K562 (cell line): ENCODE measurements at regions not wholly inside any gene's neighbourhood (a gene's known extent, or its start where the extent isn't known, plus 50 kb on each side); places are given as distances from the start of the nearest gene placed in this dataset.

Experiments
- ARID1B ChIP-seq: fragments of 450-650 bp; IDR thresholded peaks from 2 replicates; pipeline ENCODE4 v1.6.1; 2016; ENCODE audit warnings: antibody characterized with exemption, mild to moderate bottlenecking, inconsistent platforms
- CCNT2 ChIP-seq: IDR thresholded peaks from 2 replicates; pipeline ENCODE4 v1.6.1; 2011; ENCODE audit warnings: borderline replicate concordance, low read depth, mild to moderate bottlenecking, moderate library complexity, mixed read lengths, low read length; ENCODE audit not compliant: insufficient read length; ENCODE audit errors: extremely low read depth
- CHD2 ChIP-seq: IDR thresholded peaks from 2 replicates; pipeline ENCODE4 v1.6.1; 2011; ENCODE audit warnings: low read depth, low read length
- CSDE1 ChIP-seq, 2 experiments: fragments of 450-650 bp; IDR thresholded peaks; 2 replicates each; pipeline ENCODE4 v1.6.1; 2016; ENCODE audit warnings: mild to moderate bottlenecking in 1 of 2
- CTCF ChIP-seq, 3 experiments: IDR thresholded peaks in 2 of 3; conservative IDR thresholded peaks in 1 of 3; 2 replicates each; pipeline ENCODE4 v1.5.1; 2011 to 2012; ENCODE audit warnings: low read length in 3 of 3, mild to moderate bottlenecking in 3 of 3, control low read depth in 2 of 3, improper control_type of control experiment in 1 of 3, inconsistent platforms in 1 of 3, low read depth in 1 of 3, mixed read lengths in 1 of 3, moderate library complexity in 1 of 3; ENCODE audit not compliant: insufficient read depth in 2 of 3
- NCOA1 ChIP-seq: fragments of 450-650 bp; IDR thresholded peaks from 2 replicates; pipeline ENCODE4 v1.6.1; 2016; ENCODE audit warnings: low read depth
- POLR2AphosphoS5 ChIP-seq: IDR thresholded peaks from 2 replicates; pipeline ENCODE4 v1.6.1; 2011; ENCODE audit warnings: mild to moderate bottlenecking, low read depth, low read length, moderate library complexity; ENCODE audit not compliant: control insufficient read depth, insufficient read depth
- RBM39 ChIP-seq: fragments of 200-400 bp; formaldehyde crosslinking; optimal IDR thresholded peaks from 2 replicates; pipeline ENCODE3; 2018; ENCODE audit warnings: low read depth, low read length
- SRSF7 ChIP-seq: fragments of 200-400 bp; formaldehyde crosslinking; optimal IDR thresholded peaks from 2 replicates; pipeline ENCODE3; 2017; ENCODE audit warnings: mild to moderate bottlenecking, low read depth, low read length
- TRIM28 ChIP-seq: fragments of 450-650 bp; IDR thresholded peaks from 2 replicates; pipeline ENCODE4 v1.6.1; 2017

GRCh38 chr9:129422032-129422842 lies 198.7 kb downstream of the C9orf50 start:
- TF ChIP-seq POLR2AphosphoS5 (no peak), TRIM28 (no peak), CHD2 (no peak), ARID1B (no peak), RBM39 (no peak), CSDE1 (IDR thresholded peaks at IDR 0.05) (no peak), NCOA1 (no peak), CTCF (IDR thresholded peaks at IDR 0.05 in 2 of 3, conservative IDR thresholded peaks at IDR 0.05 in 1 of 3; ENCODE audit: insufficient read depth in 2 of 3, low read depth in 1 of 3, low read length in 3 of 3) (no peak), SRSF7 (no peak), CCNT2 (no peak)
